ENCODE measurements at regions not wholly inside any gene's neighbourhood (a gene's known extent, or its start where the extent isn't known, plus 50 kb on each side); places are given as distances from the start of the nearest gene placed in this dataset.

DNA sequence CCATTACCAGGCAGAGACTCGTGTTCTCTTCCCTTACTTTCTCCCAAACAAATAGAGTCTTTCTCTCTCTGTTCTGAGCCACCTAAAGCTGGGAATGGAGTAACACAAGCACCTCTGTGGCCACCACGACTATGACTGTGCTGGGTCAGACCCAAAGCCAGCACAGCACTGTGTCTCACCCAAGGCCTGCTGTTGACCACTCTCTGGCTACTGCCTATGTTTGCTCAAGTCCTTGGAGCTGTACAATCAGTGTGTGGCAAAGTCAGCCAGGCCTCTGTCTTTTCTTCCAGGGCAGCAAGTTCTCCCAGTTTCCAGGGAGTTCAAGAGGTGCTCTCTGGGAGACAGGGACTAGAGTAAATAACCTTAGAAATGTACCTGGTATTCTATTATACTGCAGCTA is 239.4 kb downstream of the FAM47A start:
- TF ChIP-seq HDGF (IDR thresholded peaks at IDR 0.05; ENCODE audit: borderline replicate concordance) (no peak), SUZ12 (IDR thresholded peaks at IDR 0.05) (no peak), L3MBTL2 (conservative IDR thresholded peaks at IDR 0.05) (no peak), SP1 (IDR thresholded peaks at IDR 0.05) (no peak), LEF1 (IDR thresholded peaks at IDR 0.05; ENCODE audit: borderline replicate concordance) (no peak), TARDBP (IDR thresholded peaks at IDR 0.05) (no peak), NFRKB (IDR thresholded peaks at IDR 0.05) (no peak)
